ENCODE measurements at regions not wholly inside any gene's neighbourhood (a gene's known extent, or its start where the extent isn't known, plus 50 kb on each side); places are given as distances from the start of the nearest gene placed in this dataset.
"Not testable (repeated sequence)": the region's sequence is repeated elsewhere in the genome, so short reads cannot be mapped to it uniquely, and the experiment has no call there.

DNA sequence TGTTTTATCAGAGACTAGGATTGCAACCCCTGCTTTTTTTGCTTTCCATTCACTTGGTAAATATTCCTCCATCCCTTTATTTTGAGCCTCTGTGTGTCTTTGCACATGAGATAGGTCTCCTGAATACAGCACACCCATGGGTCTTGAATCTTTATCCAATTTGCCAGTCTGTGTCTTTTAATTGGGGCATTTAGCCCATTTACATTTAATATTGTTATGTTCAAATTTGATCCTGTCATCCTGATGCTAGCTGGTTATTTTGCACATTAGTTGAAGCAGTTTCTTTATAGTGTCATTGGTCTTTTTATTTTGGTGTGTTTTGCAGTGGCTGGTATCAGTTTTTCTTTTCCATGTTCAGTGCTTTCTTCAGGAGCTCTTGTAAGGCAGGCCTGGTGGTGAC, 95.1 kb upstream of the STK32A start:
- not testable (repeated sequence) for TF ChIP-seq FOS (IDR thresholded peaks at IDR 0.05; ENCODE audit: borderline replicate concordance, insufficient read depth, low read length); POLR2A (IDR thresholded peaks at IDR 0.05; ENCODE audit: low read depth, low read length); EZH2 (IDR thresholded peaks at IDR 0.05; ENCODE audit: borderline replicate concordance, low read depth, low read length, severe bottlenecking); GATA2 (IDR thresholded peaks at IDR 0.05; ENCODE audit: insufficient read depth, insufficient read length, low read depth, low read length); POLR2AphosphoS5 (IDR thresholded peaks at IDR 0.05; ENCODE audit: insufficient read depth, low read depth, low read length); MYC (IDR thresholded peaks at IDR 0.05; ENCODE audit: low read depth, low read length)
- TF ChIP-seq, protein P1, sequence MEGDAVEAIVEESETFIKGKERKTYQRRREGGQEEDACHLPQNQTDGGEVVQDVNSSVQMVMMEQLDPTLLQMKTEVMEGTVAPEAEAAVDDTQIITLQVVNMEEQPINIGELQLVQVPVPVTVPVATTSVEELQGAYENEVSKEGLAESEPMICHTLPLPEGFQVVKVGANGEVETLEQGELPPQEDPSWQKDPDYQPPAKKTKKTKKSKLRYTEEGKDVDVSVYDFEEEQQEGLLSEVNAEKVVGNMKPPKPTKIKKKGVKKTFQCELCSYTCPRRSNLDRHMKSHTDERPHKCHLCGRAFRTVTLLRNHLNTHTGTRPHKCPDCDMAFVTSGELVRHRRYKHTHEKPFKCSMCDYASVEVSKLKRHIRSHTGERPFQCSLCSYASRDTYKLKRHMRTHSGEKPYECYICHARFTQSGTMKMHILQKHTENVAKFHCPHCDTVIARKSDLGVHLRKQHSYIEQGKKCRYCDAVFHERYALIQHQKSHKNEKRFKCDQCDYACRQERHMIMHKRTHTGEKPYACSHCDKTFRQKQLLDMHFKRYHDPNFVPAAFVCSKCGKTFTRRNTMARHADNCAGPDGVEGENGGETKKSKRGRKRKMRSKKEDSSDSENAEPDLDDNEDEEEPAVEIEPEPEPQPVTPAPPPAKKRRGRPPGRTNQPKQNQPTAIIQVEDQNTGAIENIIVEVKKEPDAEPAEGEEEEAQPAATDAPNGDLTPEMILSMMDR (IDR thresholded peaks at IDR 0.05; ENCODE audit: extremely low read depth in 1 of 2, insufficient read depth in 1 of 2, low read depth in 1 of 2, low read length in 2 of 2): not testable (repeated sequence)
- TF ChIP-seq, protein P2, sequence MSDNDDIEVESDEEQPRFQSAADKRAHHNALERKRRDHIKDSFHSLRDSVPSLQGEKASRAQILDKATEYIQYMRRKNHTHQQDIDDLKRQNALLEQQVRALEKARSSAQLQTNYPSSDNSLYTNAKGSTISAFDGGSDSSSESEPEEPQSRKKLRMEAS (IDR thresholded peaks at IDR 0.05; ENCODE audit: insufficient read depth, insufficient read length): not testable (repeated sequence)

Measured in endothelial cell of umbilical vein (primary cell).